ENCODE measurements at regions not wholly inside any gene's neighbourhood (a gene's known extent, or its start where the extent isn't known, plus 50 kb on each side); places are given as distances from the start of the nearest gene placed in this dataset.

- Histone ChIP-seq H3K9me3 (ENCODE audit: low read length) (no peaks in the 10 kb centered on the region), H3K27me3 (ENCODE audit: low read length) (no peaks in the 10 kb centered on the region), H3K9me2 (replicated peaks; ENCODE audit: low read length) (no peaks in the 10 kb centered on the region), H3K36me3 (ENCODE audit: low read depth, low read length) (no peaks in the 10 kb centered on the region), H3K4me1 (ENCODE audit: insufficient read depth, low read length) (no peaks in the 10 kb centered on the region), H3K27ac (ENCODE audit: low read length) (no peak overlapping the region), H3K4me2 (ENCODE audit: low read length) (no peak overlapping the region), H3F3A (ENCODE audit: low read length, unreplicated experiment) (no peaks in the 10 kb centered on the region), H4K20me1 (ENCODE audit: low read length) (no peaks in the 10 kb centered on the region), H2AFZ (ENCODE audit: low read length) (no peak overlapping the region), H3K4me3 (ENCODE audit: low read length) (no peak overlapping the region), H3K9ac (ENCODE audit: low read length) (no peak overlapping the region), H3K79me2 (ENCODE audit: low read length) (no peaks in the 10 kb centered on the region)
- DNase-seq: no peak
- ChIA-PET CTCF (no interaction called here), POLR2A (ENCODE audit: unreplicated experiment) (no interaction called here)
- BruUV-seq (replicated peaks): no TSS peak
- intact Hi-C loops (cut with micrococcal nuclease): no loop called here
- TF ChIP-seq CTCF (conservative IDR thresholded peaks at IDR 0.05; ENCODE audit: low read depth, low read length) (no peak), EZH2 (IDR thresholded peaks at IDR 0.05; ENCODE audit: low read length, unreplicated experiment) (no peak), EZH2phosphoT487 (IDR thresholded peaks at IDR 0.05; ENCODE audit: borderline replicate concordance, low read length) (no peak)
- no peak for ATAC-seq
Observed at GRCh38 chr12:5210923-5211290, 167.2 kb downstream of the KCNA5 start.

- BruUV-seq (replicated peaks): no TSS peak
- CTCF ChIA-PET: no interaction called here
Observed at GRCh38 chr12:5213336-5213735, 169.7 kb downstream of the KCNA5 start.

GRCh38 chr12:5213990-5214389 is 170.3 kb downstream of the KCNA5 start:
- TF ChIP-seq EZH2 (IDR thresholded peaks at IDR 0.05; ENCODE audit: low read length, unreplicated experiment) (no peak), EZH2phosphoT487 (IDR thresholded peaks at IDR 0.05; ENCODE audit: borderline replicate concordance, low read length) (no peak), CTCF (conservative IDR thresholded peaks at IDR 0.05; ENCODE audit: low read depth, low read length) (no peak)
- no peak for DNase-seq
- intact Hi-C loops (cut with micrococcal nuclease): no loop called here

More at GRCh38 chr12:5213336-5213735, 169.7 kb downstream of the KCNA5 start:
- H3K4me1 ChIP-seq (ENCODE audit: insufficient read depth, low read length): no peaks in the 10 kb centered on the region
- H3K9ac ChIP-seq (ENCODE audit: low read length): no peak overlapping the region
- no peaks in the 10 kb centered on the region for H3K79me2 ChIP-seq (ENCODE audit: low read length)
- intact Hi-C loops (cut with micrococcal nuclease): no loop called here
- H3K27ac ChIP-seq (ENCODE audit: low read length): no peak overlapping the region
- no peak overlapping the region for H3K4me3 ChIP-seq (ENCODE audit: low read length)
- no peak for TF ChIP-seq EZH2phosphoT487 (IDR thresholded peaks at IDR 0.05; ENCODE audit: borderline replicate concordance, low read length)
- H3K4me2 ChIP-seq (ENCODE audit: low read length): no peak overlapping the region
- no peaks in the 10 kb centered on the region for H3K36me3 ChIP-seq (ENCODE audit: low read depth, low read length)
- no peaks in the 10 kb centered on the region for H3K9me2 ChIP-seq (replicated peaks; ENCODE audit: low read length)
- no peaks in the 10 kb centered on the region for H3F3A ChIP-seq (ENCODE audit: low read length, unreplicated experiment)
- H4K20me1 ChIP-seq (ENCODE audit: low read length): no peaks in the 10 kb centered on the region
- DNase-seq: no peak
- H3K27me3 ChIP-seq (ENCODE audit: low read length): no peaks in the 10 kb centered on the region
- POLR2A ChIA-PET (ENCODE audit: unreplicated experiment): no interaction called here
- no peak overlapping the region for H2AFZ ChIP-seq (ENCODE audit: low read length)
- ATAC-seq: no peak
- H3K9me3 ChIP-seq (ENCODE audit: low read length): no peaks in the 10 kb centered on the region

More at GRCh38 chr12:5213990-5214389, 170.3 kb downstream of the KCNA5 start:
- no peak overlapping the region for H2AFZ ChIP-seq (ENCODE audit: low read length)
- no peak for ATAC-seq
- H3K4me2 ChIP-seq (ENCODE audit: low read length): no peak overlapping the region
- H4K20me1 ChIP-seq (ENCODE audit: low read length): no peaks in the 10 kb centered on the region
- ChIA-PET POLR2A (ENCODE audit: unreplicated experiment) (no interaction called here), CTCF (no interaction called here)
- no peaks in the 10 kb centered on the region for H3K27me3 ChIP-seq (ENCODE audit: low read length)
- BruUV-seq (replicated peaks): no TSS peak
- H3K9me3 ChIP-seq (ENCODE audit: low read length): no peaks in the 10 kb centered on the region
- H3K79me2 ChIP-seq (ENCODE audit: low read length): no peaks in the 10 kb centered on the region
- H3K9ac ChIP-seq (ENCODE audit: low read length): no peak overlapping the region
- H3K9me2 ChIP-seq (replicated peaks; ENCODE audit: low read length): no peaks in the 10 kb centered on the region
- H3K4me3 ChIP-seq (ENCODE audit: low read length): no peak overlapping the region
- no peak overlapping the region for H3K27ac ChIP-seq (ENCODE audit: low read length)
- no peaks in the 10 kb centered on the region for H3F3A ChIP-seq (ENCODE audit: low read length, unreplicated experiment)
- H3K4me1 ChIP-seq (ENCODE audit: insufficient read depth, low read length): no peaks in the 10 kb centered on the region
- H3K36me3 ChIP-seq (ENCODE audit: low read depth, low read length): no peaks in the 10 kb centered on the region
